Activated CD4-positive, alpha-beta T cell treated with anti-CD3 and anti-CD28 coated beads for 36 hours (primary cell): ENCODE measurements at regions not wholly inside any gene's neighbourhood (a gene's known extent, or its start where the extent isn't known, plus 50 kb on each side); places are given as distances from the start of the nearest gene placed in this dataset.
"Not testable (repeated sequence)": the region's sequence is repeated elsewhere in the genome, so short reads cannot be mapped to it uniquely, and the experiment has no call there.

Experiments used
- ATAC-seq: fragments of 200-7000 bp; cut with Tn5 transposase; one replicate; pipeline ENCODE4 v1.10.0; 2021; ENCODE audit warnings: mild to moderate bottlenecking, moderate library complexity
- CTCF ChIA-PET: fragments of 350-600 bp; sonication (Branson Sonifier 250); formaldehyde crosslinking; loops from one replicate; lab custom pipeline; 2021; ENCODE audit warnings: antibody characterized with exemption; lab: Charles Lee
- POLR2A ChIA-PET: fragments of 350-600 bp; sonication (Branson Sonifier 250); formaldehyde crosslinking; loops from one replicate; lab custom pipeline; 2021; ENCODE audit warnings: antibody characterized with exemption, inconsistent platforms; lab: Charles Lee
- DNase-seq: peaks from one replicate; pipeline ENCODE4 v3.0.0-alpha.2; 2020
- H3K27ac Mint-ChIP-seq: one replicate; pipeline ENCODE4 v1.8.0; 2021; ENCODE audit warnings: mixed read lengths
- H3K27me3 Mint-ChIP-seq: one replicate; pipeline ENCODE4 v1.8.0; 2021; ENCODE audit warnings: mixed read lengths
- H3K36me3 Mint-ChIP-seq: one replicate; pipeline ENCODE4 v1.8.0; 2021; ENCODE audit warnings: low read depth, mixed read lengths
- H3K4me1 Mint-ChIP-seq: one replicate; pipeline ENCODE4 v1.8.0; 2021; ENCODE audit warnings: mixed read lengths
- H3K4me3 Mint-ChIP-seq: one replicate; pipeline ENCODE4 v1.8.0; 2021; ENCODE audit warnings: mild to moderate bottlenecking, moderate library complexity, mixed read lengths
- H3K9me3 Mint-ChIP-seq: one replicate; pipeline ENCODE4 v1.8.0; 2021; ENCODE audit warnings: low read depth, mixed read lengths
- intact Hi-C, 2 experiments: fragments of 100-400 bp; cut with DNase I in 1 of 2; cut with micrococcal nuclease in 1 of 2; formaldehyde crosslinking; loops; one replicate each; pipeline versions ENCODE4 v1.14.2 to v1.15.1; 2022 to 2024; cut with DNase I, micrococcal nuclease

DNA sequence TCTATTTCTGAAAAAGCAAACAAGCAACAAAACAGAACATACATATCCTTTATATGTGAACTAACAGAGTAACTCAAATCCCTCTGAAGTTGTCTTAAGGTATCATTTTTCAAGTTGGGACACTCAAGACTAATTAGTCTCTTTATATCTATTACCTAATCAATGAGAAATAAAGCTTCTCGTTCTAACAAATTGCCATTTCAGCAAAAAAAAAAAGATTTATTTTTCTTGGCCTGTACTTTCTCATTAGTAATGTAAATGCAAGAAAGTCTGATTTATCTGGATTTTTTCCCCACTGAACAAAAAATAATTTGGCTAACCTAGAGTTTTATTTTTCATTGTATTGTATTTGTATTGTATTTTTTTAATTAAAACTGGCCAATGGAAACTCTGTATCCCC lies 176.1 kb upstream of the NOL4 start:
- Mint-ChIP-seq H3K4me1 (no peaks in the 10 kb centered on the region), H3K36me3 (no peaks in the 10 kb centered on the region), H3K27ac (no peak overlapping the region), H3K27me3 (no peaks in the 10 kb centered on the region), H3K4me3 (no peak overlapping the region), H3K9me3 (peaks cover 2% of the 10 kb centered on the region)
- ChIA-PET CTCF (no interaction called here), POLR2A (no interaction called here)
- ATAC-seq (no peak), DNase-seq (no peak)
- intact Hi-C loops, result no loop called here

DNA sequence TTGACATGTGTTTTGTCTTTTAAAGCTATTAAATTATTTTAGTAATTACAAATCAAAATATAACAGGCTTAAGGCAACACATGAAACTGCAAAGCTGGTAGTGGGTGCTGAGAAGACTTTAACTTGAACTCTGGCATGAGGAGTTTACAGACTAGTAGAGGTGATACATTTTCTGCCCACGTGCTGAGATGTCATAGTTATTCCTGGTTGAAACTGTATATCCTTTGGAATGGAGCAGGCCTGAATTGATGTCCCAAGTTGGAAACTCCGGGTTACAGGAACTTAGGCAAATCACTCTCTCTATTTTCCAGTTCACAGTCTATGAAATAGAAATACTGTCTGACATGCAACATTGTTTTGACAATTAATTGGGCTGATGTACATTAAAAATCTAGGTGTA lies 177.1 kb upstream of the NOL4 start:
- ChIA-PET POLR2A (no interaction called here), CTCF (no interaction called here)
- DNase-seq, result no peak
- intact Hi-C loops, result no loop called here
- H3K27ac Mint-ChIP-seq, result no peak overlapping the region
- no peaks in the 10 kb centered on the region for H3K27me3 Mint-ChIP-seq
- no peaks in the 10 kb centered on the region for H3K36me3 Mint-ChIP-seq
- H3K4me3 Mint-ChIP-seq, result no peak overlapping the region
- ATAC-seq, result no peak
- no peaks in the 10 kb centered on the region for H3K9me3 Mint-ChIP-seq
- no peaks in the 10 kb centered on the region for H3K4me1 Mint-ChIP-seq

DNA sequence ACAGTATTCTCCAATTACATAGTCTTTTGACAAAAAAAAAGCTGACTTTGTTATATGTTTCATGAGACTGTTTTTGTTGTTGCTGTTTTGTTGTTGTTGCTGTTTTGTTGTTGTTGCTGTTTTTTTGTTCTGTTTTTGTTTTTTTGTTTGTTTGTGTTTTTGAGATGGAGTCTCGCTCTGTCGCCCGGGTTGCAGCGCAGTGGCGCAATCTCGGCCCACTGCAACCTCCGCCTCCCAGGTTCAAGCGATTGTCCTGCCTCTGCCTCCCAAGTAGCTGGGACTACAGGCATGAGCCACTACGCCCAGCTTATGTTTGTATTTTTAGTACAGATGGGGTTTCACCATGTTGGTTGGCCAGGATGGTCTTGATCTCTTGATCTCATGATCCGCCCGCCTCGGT lies 182.8 kb upstream of the NOL4 start:
- intact Hi-C loops, H3K36me3 Mint-ChIP-seq, POLR2A ChIA-PET, ATAC-seq, DNase-seq, H3K27ac Mint-ChIP-seq, H3K4me3 Mint-ChIP-seq, H3K27me3 Mint-ChIP-seq, H3K9me3 Mint-ChIP-seq, CTCF ChIA-PET, H3K4me1 Mint-ChIP-seq: not testable (repeated sequence)

DNA sequence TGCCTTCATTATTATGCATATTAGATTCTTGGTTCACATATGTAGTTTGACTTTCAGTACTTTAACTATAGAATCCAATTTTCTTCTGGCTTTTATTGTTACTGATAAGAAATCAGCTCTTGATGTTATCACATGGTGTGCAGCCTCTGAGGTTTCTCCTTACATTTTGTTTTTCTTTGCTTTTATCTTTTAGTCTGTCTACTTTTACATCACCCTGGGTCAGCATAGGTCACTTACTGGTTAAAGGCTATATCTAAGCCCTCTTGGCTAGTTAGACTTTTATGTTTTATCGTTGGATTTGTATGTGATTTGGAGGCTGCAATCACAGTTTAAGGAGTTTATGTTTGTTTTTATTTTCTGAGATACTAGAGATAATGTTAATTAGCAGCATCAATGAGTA lies 187.2 kb upstream of the NOL4 start:
- DNase-seq, result no peak
- no peak for ATAC-seq
- intact Hi-C loops, result no loop called here
- Mint-ChIP-seq H3K4me1 (no peaks in the 10 kb centered on the region), H3K9me3 (peaks cover 6% of the 10 kb centered on the region), H3K27me3 (no peaks in the 10 kb centered on the region), H3K36me3 (no peaks in the 10 kb centered on the region), H3K27ac (no peak overlapping the region), H3K4me3 (no peak overlapping the region)
- CTCF ChIA-PET, result no interaction called here
- POLR2A ChIA-PET, result no interaction called here

DNA sequence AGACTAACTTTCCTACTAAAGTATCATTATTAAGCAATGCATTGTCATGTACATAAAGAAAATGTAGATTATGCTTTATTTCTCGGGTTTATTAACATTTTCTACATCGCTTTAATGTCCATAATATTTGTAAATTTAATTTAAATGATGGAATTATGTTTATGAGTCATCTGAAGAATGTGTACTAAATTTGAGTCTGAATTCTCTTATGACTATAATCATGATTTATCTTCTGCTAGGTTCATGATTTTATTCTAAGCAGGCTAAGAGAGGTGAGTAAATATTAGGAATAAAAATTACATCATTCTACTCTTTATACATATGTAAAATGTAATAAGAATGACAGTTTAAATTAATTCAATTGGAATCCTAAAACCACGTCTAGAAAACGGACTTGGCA lies 206.3 kb upstream of the NOL4 start:
- no peaks in the 10 kb centered on the region for H3K27me3 Mint-ChIP-seq
- peaks cover 15% of the 10 kb centered on the region for H3K9me3 Mint-ChIP-seq
- no peaks in the 10 kb centered on the region for H3K4me1 Mint-ChIP-seq
- no peak overlapping the region for H3K4me3 Mint-ChIP-seq
- ATAC-seq (no peak), DNase-seq (no peak)
- H3K36me3 Mint-ChIP-seq, result no peaks in the 10 kb centered on the region
- POLR2A ChIA-PET, result no interaction called here
- H3K27ac Mint-ChIP-seq, result no peak overlapping the region
- CTCF ChIA-PET, result no interaction called here
- intact Hi-C loops, result no loop called here

DNA sequence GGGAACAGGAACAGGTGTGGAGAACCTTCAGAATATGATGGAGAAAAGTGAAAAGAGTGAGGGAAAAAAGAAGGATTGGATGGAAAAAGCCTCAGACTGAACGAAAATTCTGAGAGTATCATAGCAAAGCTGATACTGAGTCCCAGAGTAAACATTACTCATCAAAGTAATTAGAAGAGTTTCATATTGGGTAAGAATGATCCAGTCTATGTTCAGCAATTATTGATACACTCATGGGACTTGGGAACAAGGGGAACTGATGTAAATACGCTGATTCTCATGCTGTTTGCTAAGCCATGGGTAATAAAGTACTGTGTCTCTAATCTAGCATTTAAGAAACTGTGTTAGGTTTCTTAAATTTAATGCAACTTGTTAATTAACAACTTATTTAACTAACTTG lies 219.9 kb upstream of the NOL4 start:
- Mint-ChIP-seq H3K27me3 (no peaks in the 10 kb centered on the region), H3K4me3 (no peak overlapping the region), H3K9me3 (peaks cover 10% of the 10 kb centered on the region), H3K36me3 (no peaks in the 10 kb centered on the region), H3K4me1 (no peaks in the 10 kb centered on the region), H3K27ac (no peak overlapping the region)
- intact Hi-C loops, result no loop called here
- ATAC-seq (no peak), DNase-seq (no peak)
- CTCF ChIA-PET, result no interaction called here
- POLR2A ChIA-PET, result no interaction called here

DNA sequence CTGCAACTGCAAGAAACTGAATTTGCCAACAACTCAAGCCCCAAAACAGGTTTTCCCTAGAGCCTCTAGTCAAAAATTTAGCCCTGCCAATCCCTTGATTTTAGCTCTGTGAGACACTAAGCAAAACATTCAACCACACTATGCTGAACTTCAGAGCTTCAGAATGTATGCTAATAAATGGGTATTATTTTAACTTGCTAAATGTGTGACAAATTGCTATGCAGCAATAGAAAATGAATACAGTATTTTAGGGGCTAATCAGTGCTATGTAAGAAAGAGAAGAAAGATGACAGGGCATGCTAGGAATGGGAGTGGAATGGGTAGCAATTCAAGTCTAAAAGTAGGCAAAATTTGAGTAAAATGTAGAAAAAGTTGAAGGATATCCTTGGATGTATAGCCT lies 223.9 kb upstream of the NOL4 start:
- Mint-ChIP-seq H3K4me3 (no peak overlapping the region), H3K4me1 (no peaks in the 10 kb centered on the region), H3K36me3 (no peaks in the 10 kb centered on the region), H3K27me3 (no peaks in the 10 kb centered on the region), H3K27ac (no peak overlapping the region), H3K9me3 (peaks cover 10% of the 10 kb centered on the region)
- intact Hi-C loops, result no loop called here
- no peak for DNase-seq
- ATAC-seq, result no peak
- ChIA-PET POLR2A (no interaction called here), CTCF (no interaction called here)

DNA sequence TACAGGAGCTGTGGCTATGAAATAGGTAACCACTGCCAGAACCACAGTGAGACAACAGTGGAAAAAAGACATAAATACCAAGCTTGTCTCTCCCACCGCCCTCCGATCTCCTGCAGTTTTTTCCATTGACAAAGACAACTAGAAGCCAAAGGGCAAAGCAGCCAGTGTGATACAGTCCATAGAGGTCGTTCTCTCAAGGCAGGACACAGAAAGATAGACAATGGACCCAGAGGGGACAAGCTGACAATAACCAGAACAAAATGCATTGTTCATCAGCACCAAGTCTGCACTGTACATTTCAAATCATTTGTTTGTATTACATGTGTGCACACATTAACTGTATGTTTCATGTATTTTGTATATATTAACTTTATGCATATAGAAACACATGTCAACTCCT lies 233.0 kb upstream of the NOL4 start:
- CTCF ChIA-PET, result no interaction called here
- no peak for ATAC-seq
- peaks cover 6% of the 10 kb centered on the region for H3K9me3 Mint-ChIP-seq
- no peak overlapping the region for H3K4me3 Mint-ChIP-seq
- H3K36me3 Mint-ChIP-seq, result no peaks in the 10 kb centered on the region
- DNase-seq, result no peak
- intact Hi-C loops, result loop anchor here in 1 of 2 experiments (10.0 kb wide), 1 partner anchor 63 kb away; no protein-coding TSS in a partner anchor
- H3K4me1 Mint-ChIP-seq, result no peaks in the 10 kb centered on the region
- no peak overlapping the region for H3K27ac Mint-ChIP-seq
- H3K27me3 Mint-ChIP-seq, result no peaks in the 10 kb centered on the region
- POLR2A ChIA-PET, result no interaction called here

DNA sequence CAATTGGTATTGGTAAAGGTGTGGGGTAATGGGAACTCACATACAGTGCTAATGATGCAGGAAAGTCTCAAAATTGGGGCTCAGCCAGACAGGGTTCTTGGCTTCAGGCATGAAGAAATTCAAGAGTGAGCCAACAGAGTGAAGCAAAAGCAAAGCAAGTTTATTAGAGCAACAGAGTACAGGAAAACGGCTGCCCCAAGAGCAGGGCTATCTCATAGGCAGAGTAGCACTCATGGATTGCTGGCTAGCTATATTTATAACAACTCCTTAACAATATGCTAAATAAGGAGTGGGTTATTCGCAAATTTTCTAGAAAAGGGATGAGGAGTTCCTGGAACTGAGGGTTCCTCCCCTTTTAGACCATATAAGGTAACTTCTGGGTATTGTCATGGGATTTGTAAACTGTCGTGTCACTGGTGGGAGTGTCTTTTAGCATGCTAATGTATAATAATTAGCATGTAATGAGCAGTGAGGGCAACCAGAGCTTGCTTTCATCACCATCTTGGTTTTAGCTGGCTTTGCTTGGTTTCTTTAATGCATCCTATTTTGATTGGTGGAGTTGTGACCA lies 233.8 kb upstream of the NOL4 start:
- H3K4me1 Mint-ChIP-seq, result no peaks in the 10 kb centered on the region
- ChIA-PET POLR2A (no interaction called here), CTCF (no interaction called here)
- peaks cover 8% of the 10 kb centered on the region for H3K9me3 Mint-ChIP-seq
- no peaks in the 10 kb centered on the region for H3K36me3 Mint-ChIP-seq
- H3K27ac Mint-ChIP-seq, result no peak overlapping the region
- no peak for ATAC-seq
- no peak for DNase-seq
- H3K4me3 Mint-ChIP-seq, result no peak overlapping the region
- intact Hi-C loops, result loop anchor here in 1 of 2 experiments (10.0 kb wide), 1 partner anchor 64 kb away; no protein-coding TSS in a partner anchor
- no peaks in the 10 kb centered on the region for H3K27me3 Mint-ChIP-seq

DNA sequence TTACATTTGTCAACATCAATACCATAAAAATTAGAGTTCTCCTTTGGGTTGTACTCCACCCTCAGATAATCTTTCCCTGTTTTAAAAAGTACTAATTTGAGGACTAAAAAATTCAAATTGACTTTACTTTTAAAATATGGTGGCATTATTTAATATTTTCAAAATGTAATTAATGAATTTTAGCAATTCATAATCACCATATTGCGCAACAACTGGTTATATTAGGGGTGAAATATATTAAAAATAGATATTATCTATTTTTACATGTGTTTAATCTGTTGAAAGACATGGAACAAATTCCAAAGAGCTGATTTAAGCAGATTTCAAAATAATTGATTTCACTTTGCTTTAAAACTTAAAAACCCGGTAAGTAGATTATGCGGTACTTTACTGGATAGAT lies 236.6 kb upstream of the NOL4 start:
- Mint-ChIP-seq H3K4me1 (no peaks in the 10 kb centered on the region), H3K27me3 (no peaks in the 10 kb centered on the region), H3K36me3 (no peaks in the 10 kb centered on the region), H3K27ac (no peak overlapping the region), H3K9me3 (peaks cover 8% of the 10 kb centered on the region), H3K4me3 (no peak overlapping the region)
- intact Hi-C loops, result no loop called here
- ATAC-seq, result no peak
- ChIA-PET POLR2A (no interaction called here), CTCF (no interaction called here)
- DNase-seq, result no peak

DNA sequence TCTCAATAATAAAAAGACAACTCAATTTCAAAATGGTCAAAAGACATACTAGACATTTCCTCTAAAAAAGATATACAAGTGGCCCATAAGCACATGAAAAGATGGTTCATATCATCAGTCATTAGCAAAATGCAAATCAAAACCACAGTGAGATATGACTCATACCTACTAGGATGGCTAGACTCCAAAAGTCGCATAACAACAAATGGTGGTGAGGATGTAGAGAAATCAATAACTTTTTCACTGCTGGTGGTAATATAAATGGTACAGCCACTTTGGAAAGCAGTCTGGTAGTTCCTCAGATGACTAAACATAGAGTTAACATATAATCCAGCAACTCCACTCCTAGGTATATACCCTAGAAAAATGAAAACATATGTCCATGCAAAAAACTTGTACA lies 242.3 kb upstream of the NOL4 start:
- no peak overlapping the region for H3K27ac Mint-ChIP-seq
- H3K9me3 Mint-ChIP-seq, result peaks cover 13% of the 10 kb centered on the region
- POLR2A ChIA-PET, result no interaction called here

DNA sequence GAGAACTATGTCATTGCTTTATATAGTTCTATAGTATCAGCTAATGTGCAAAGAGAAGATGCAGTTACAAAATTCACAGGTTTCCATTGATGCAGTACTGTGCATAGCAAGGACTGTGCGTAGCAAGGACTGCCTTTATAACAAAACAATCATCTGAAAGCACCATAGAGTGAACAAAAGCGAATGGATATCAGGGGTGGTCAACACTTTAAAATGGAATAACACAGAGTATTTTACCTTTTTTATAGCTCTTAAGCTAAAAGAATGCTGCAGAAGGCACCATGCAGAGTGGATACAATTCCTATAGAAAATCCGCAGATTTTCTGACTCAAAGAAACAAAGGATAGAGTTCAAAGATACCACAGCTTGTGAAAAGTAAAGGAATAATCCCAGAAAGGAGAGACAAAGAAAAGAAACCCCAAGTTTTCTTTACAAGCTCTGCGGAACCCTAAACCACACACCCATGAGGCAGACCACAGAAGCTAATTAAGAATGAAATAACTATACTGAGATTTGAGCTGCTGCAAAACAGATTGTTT lies 229.9 kb upstream of the DTNA start:
- no peaks in the 10 kb centered on the region for H3K36me3 Mint-ChIP-seq
- H3K27ac Mint-ChIP-seq, result no peak overlapping the region

More for the DNA sequence above, 242.3 kb upstream of the NOL4 start:
- Mint-ChIP-seq H3K4me3 (no peak overlapping the region), H3K4me1 (no peaks in the 10 kb centered on the region), H3K36me3 (no peaks in the 10 kb centered on the region), H3K27me3 (no peaks in the 10 kb centered on the region)
- intact Hi-C loops, result no loop called here
- CTCF ChIA-PET, result no interaction called here
- ATAC-seq, result no peak
- no peak for DNase-seq

More for the DNA sequence above, 229.9 kb upstream of the DTNA start:
- no peaks in the 10 kb centered on the region for H3K4me1 Mint-ChIP-seq
- intact Hi-C loops, result no loop called here
- H3K4me3 Mint-ChIP-seq, result no peak overlapping the region
- POLR2A ChIA-PET, result no interaction called here
- H3K9me3 Mint-ChIP-seq, result peaks cover 5% of the 10 kb centered on the region
- H3K27me3 Mint-ChIP-seq, result no peaks in the 10 kb centered on the region
- DNase-seq (no peak), ATAC-seq (no peak)
- CTCF ChIA-PET, result no interaction called here
